ENCODE measurements at regions not wholly inside any gene's neighbourhood (a gene's known extent, or its start where the extent isn't known, plus 50 kb on each side); places are given as distances from the start of the nearest gene placed in this dataset.

DNA sequence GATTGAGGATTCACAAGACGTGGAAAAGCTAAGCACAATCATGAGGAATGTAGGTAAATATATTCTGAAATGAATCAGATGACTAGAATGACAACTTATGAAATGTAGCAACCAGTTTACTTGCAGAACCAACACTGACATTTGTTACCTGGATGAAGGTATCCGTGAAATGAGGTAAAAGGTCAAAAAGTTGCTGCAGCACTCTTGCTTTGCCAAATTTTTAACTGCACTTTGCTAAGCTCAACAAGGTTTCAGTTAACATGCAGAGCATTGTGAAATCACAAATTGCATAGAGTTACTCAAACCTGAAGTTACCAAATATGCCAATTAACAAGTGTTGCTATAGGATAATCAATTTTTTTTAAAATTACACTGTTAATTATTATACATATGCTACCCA, 1280.1 kb downstream of the KCNT2 start:
- DNase-seq, result no peak

DNA sequence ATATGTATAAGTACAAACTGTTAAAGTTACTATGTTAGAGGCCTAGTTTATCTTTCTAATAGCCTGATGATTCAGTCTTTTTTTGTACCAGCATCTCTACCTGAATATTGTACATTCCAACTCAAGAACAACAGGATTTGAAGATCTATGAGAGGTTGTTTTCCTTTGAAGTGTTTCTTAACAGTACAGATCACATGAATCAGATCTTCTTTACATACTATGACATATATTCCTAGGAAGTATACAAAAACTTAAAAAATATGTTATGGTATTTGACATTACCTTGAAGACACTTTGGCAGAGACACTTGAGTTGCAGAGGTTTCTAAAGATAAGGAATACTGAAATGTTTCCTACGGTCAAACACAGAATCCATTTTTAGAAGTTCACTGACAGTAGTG, 1280.9 kb downstream of the KCNT2 start:
- DNase-seq, result no peak

- DNase-seq, result no peak
These were observed 1281.9 kb downstream of the KCNT2 start for GRCh38 chr1:195326325-195326724.

- no peak for DNase-seq
These were observed 1283.1 kb downstream of the KCNT2 start for GRCh38 chr1:195325181-195325580.

DNA sequence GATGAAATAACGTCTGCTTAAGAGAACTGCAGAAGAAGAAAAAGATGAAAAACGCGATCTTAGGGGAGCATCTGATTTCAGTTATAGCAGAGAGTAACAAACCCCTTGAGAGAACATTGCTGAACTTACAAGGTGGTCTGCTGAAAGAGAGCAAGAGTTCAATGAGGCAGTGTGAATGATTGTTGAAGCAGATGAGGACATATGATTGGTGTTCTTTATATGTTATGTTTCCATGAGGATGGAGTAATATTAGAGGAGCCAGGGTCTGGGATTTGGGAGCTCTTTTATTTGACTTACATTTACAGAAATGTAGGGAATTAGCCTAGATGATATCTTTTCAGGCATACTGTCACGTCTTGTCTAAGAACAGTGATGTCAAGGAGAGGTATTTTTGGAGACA, 1302.0 kb downstream of the KCNT2 start:
- no peak for DNase-seq

GRCh38 chr1:195294911-195295310, 1313.3 kb downstream of the KCNT2 start:
- no peak for DNase-seq

GRCh38 chr1:195278644-195279043, 1329.6 kb downstream of the KCNT2 start:
- DNase-seq, result no peak

- no peak for DNase-seq
These were observed 1332.5 kb downstream of the KCNT2 start for GRCh38 chr1:195275710-195276109.

DNA sequence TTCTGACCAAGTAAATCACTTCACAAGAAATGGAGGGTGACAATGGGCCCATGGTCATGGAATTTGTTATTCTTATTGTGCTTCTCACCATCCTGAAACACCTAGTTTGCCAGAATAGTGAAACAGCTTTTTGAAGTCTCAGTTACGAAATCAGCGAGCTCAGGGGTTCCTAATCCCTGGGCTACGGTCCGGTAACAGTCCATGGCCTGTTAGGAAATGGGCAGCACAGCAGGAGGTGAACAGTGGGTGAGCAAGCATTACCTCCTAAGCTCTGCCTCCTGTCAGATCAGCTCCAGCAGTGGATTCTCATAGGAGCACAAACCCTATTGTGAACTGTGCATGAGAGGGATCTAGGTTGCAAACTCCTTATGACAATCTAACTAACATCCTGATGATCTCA, 1356.3 kb downstream of the KCNT2 start:
- DNase-seq, result no peak

GRCh38 chr1:195243492-195243891, 1364.7 kb downstream of the KCNT2 start:
- no peak for DNase-seq

DNA sequence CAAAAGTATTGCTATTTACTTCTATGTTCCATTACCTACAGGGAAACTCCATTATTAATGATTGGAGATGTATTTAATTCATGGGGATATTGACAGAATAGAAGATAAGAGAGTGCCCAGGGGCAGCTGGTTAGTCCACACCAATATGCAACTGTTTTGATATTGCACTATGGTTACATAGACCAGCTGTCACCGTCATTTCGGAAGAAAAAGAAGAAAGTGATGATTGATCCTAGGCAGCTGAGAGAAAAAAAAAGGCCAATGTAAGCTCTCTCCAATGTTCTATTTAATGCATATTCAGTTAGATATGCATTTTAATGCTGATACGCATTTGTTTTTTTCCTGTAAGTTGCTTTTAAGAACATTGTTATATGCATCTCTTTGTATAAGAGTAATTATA, 1367.2 kb downstream of the KCNT2 start:
- DNase-seq, result no peak

DNA sequence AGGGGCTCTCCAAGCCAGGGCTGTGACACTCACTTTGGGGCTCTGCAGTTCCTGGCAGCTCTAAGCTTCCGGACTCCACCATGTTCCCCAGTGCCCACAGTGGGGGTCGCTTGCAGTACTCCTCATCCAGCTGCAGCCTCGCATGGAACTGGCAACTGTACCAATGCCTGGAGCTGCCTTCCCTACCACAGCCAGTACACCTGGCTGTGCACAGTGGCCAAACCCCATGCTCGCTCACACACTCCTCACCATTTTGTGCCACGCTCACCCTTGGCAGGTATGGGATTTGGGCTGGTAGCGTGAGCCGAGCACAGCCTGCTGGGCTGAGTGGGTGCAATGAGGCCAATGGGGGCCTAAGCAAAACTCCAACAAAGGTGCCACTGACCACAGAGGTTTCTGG, 1369.9 kb downstream of the KCNT2 start:
- no peak for DNase-seq

GRCh38 chr1:195236991-195237889, 1371.0 kb downstream of the KCNT2 start:
- no peak for DNase-seq

- no peak for DNase-seq
These were observed 1389.6 kb downstream of the KCNT2 start for GRCh38 chr1:195218428-195219212.

DNA sequence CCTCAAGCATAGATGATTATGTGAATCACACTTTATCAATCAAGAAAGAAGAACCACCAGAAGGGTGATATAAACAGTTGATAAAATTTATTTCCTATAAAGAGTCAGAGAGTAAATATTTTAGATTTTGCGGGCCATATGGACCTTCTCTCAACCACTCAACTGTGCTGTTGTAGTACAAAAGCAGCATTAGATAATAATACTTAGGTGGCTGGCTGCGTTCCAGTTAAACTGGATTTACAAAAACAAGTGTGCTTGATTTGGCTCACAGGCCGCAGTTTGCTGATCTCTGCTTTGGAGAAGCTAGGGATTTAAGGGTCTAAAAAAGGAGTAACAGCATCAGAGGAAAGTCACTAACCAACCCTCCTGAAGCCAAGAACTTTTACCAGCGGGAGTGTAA, 1406.0 kb downstream of the KCNT2 start:
- DNase-seq, result no peak

DNA sequence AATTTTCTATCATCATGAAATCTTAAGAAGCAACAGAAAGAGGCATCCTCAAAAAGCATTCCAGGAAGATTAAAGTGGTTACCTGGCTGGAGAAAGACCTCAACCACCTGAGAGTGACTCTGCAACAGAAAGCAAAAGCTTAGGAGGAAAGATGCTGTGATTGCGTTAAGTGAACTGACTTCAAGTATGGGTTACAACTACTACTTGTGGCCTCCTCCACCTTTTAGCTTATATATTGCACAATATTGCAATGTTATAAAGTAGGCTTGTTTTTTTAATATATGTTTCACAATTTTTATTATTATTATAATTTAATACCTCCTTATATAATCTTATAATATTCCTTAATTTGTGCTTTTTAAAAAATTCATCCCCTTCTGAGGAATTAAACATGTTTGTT, 1407.5 kb downstream of the KCNT2 start:
- no peak for DNase-seq

- DNase-seq, result no peak
These were observed 1411.1 kb downstream of the KCNT2 start for GRCh38 chr1:195197116-195197515.

DNA sequence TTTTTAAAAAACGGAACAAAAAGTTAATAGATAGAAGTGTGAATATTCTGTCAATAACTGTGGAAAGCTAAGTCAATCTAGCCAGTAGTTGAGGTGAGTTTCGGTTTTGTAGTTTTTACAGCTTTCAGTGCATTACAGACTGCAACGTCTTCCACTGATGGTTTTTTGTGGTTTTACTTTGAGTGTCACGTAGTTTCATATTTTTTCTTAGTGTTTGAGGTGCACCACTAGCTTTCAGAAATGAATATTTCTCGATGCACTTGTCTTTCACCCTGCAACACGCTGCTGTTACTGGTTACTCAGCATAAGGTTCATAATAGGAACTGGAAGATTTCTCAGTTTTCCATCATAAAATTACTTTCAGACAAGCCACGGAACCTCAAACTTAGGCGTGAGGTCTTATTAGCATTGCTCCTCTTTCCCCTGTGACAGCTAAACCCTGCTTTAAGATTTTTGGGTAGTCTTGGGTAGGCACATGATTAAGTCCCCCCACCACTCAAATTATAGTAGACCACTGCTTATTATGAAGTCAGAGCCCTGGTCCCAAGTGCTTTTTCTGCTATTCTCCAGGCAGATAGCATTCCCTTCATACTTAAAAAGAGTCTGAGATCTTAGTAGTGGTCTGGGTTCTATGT, 1412.7 kb downstream of the KCNT2 start:
- no peak for DNase-seq

DNA sequence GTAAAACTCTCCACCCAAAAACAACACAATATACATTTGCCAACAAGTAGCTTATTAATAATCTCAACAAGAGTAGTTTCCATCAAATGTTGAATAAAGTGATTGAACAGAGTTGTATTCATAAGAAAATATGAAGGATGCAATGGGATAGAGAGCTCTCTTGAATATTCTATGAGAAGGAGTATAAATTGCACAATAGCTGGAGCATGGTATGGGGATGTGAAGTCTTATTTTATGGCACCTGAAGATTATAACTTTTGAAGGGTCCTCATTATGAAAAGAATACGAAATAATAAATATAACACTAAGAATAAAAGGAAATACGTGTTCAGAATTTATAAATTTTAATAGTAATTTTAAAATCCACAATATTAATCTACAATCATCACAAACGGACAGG, 1415.1 kb downstream of the KCNT2 start:
- no peak for DNase-seq

GRCh38 chr1:195188821-195189220, 1419.4 kb downstream of the KCNT2 start:
- DNase-seq, result no peak

- no peak for DNase-seq
These were observed 1421.7 kb downstream of the KCNT2 start for GRCh38 chr1:195186544-195186943.

DNA sequence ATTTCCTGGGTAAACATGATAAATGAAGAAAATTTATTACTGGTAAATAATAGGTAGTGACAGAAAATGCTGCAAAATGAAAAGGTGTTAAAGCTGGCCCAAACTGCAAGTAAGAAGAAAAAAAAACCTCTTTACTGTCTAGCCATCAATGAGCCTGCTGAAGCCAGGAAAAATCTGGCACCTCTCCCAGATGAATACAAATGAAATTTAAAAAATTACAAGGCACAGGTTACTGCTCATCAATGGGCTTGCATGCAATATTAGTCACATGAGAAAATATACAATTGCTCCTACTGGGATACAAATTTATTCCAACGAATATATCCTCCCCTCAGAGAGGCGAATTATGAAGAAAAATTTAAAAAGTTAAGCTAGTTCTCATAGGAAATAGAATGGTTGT, 1422.5 kb downstream of the KCNT2 start:
- DNase-seq, result no peak

- no peak for DNase-seq
These were observed 1422.9 kb downstream of the KCNT2 start for GRCh38 chr1:195185321-195185720.

GRCh38 chr1:195173753-195174152, 1434.5 kb downstream of the KCNT2 start:
- no peak for DNase-seq

Data from activated T-cell treated with anti-CD3 and anti-CD28 coated beads for 4 hours (primary cell).